GM12875 (cell line): ENCODE measurements at regions not wholly inside any gene's neighbourhood (a gene's known extent, or its start where the extent isn't known, plus 50 kb on each side); places are given as distances from the start of the nearest gene placed in this dataset.

Experiments used
- H3K4me3 ChIP-seq: one replicate; pipeline ENCODE4 v1.5.1; 2011; ENCODE audit warnings: low read depth, low read length, control low read depth
- CTCF ChIP-seq: IDR thresholded peaks from 2 replicates; pipeline ENCODE4 v1.5.1; 2011; ENCODE audit warnings: low read depth, mild to moderate bottlenecking, control low read depth, inconsistent platforms, low read length, moderate library complexity, borderline replicate concordance; ENCODE audit not compliant: insufficient read depth

DNA sequence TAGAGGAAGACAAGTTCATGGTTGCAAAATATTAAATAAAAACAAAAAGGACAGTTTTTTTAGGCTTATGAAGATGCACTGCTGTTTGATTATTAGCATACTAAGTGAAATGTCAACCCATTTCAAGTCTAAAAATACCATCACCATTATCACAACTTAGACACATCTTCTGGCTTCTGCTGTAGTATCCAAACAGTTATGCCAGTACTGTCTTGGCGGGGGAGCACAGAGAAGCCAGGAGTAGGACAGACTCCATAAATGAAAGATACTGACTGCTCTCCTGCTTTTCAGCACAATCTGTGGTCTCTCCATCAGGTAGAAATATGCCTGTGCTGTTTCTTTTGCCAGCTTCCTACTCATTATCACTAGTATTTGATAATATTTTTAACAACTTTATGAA is 179.2 kb upstream of the DSEL start:
- no peak overlapping the region for H3K4me3 ChIP-seq
- TF ChIP-seq CTCF, result no peak

DNA sequence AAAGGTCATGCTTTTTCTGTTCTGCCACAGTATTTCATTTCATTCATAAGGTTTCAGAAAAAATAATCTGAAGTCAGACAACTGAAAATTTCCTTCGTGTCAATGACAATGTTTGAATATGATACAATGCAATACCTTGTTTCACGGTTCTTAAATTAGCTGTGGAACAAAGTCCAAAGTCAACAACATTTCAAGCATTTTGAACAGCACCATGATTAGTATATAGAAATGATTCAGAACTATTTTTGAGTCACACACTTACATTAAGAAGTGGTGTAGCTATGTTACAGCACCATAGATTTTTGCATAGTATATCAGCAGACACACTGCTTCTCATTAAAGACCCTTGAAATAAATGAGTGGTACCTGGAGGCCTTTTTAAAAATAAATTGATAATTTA is 178.3 kb upstream of the DSEL start:
- TF ChIP-seq CTCF, result no peak
- no peak overlapping the region for H3K4me3 ChIP-seq

- H3K4me3 ChIP-seq, result no peak overlapping the region
- no peak for TF ChIP-seq CTCF
Measured at GRCh38 chr18:67692811-67693210, 176.3 kb upstream of the DSEL start.

DNA sequence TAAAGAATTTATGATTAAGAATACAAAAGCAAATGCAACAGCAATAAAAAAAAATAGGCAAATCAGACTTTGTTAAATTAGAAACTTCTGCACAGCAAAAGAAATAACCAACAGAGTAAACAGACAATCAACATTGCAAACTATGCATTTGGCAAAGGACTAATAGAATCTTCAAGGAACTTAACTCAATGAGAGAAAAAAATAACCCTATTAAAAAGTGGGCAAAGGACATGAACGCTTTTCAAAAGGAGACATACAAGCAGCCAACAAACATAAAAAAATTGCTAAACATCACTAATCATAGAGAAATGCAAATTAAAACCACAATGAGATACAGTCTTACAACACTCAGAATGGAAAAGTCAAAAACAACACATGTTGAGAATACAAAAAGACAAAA is 166.0 kb upstream of the DSEL start:
- no peak overlapping the region for H3K4me3 ChIP-seq
- TF ChIP-seq CTCF, result no peak

DNA sequence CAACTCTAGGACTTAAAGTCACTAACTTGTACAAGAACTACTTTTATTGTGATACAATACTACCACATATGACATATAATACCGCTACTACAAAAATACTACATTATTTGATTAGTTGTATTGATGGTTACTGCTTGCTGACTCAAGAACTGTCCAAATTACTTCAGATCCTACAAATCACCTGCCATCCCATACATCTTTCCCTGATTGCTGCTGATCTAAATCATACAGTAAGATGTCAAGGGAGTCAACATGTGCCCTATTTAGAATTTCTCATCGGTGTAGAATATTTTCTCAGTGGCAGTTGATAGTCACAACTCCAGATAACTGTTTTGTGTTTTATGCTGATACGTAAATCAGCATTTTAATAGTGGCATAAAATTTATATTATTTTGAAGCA is 161.0 kb upstream of the DSEL start:
- TF ChIP-seq CTCF, result no peak
- H3K4me3 ChIP-seq, result no peak overlapping the region

GRCh38 chr18:67672716-67673115 is 156.2 kb upstream of the DSEL start:
- no peak for TF ChIP-seq CTCF
- H3K4me3 ChIP-seq, result no peak overlapping the region

- no peak overlapping the region for H3K4me3 ChIP-seq
- no peak for TF ChIP-seq CTCF
Measured at GRCh38 chr18:67672155-67672554, 155.6 kb upstream of the DSEL start.
